K562 (cell line): ENCODE measurements at regions not wholly inside any gene's neighbourhood (a gene's known extent, or its start where the extent isn't known, plus 50 kb on each side); places are given as distances from the start of the nearest gene placed in this dataset.

Experiments used
- ATF1 ChIP-seq, 2 experiments: fragments of 450-650 bp in 1 of 2; IDR thresholded peaks; 2 replicates each; pipeline ENCODE4 v1.6.1; 2016; ENCODE audit warnings: missing compliant biosample characterization in 1 of 2, missing genetic modification characterization in 1 of 2
- BACH1 ChIP-seq: fragments of 200-800 bp; sonication (Bioruptor generic); IDR thresholded peaks from 2 replicates; pipeline ENCODE4 v1.6.1; 2016; ENCODE audit warnings: missing genetic modification characterization, missing compliant biosample characterization
- CBX1 ChIP-seq: sonication (generic); IDR thresholded peaks from 2 replicates; pipeline ENCODE4 v1.6.1; 2016; ENCODE audit warnings: antibody characterized with exemption, low read depth, mild to moderate bottlenecking
- FOXA3 ChIP-seq, 2 experiments: fragments of 450-650 bp in 1 of 2; sonication (generic) in 1 of 2; formaldehyde crosslinking; IDR thresholded peaks in 1 of 2; conservative IDR thresholded peaks in 1 of 2; 2 replicates each; pipeline versions ENCODE4 v1.4.0 to v1.8.0; 2020 to 2022; ENCODE audit warnings: mild to moderate bottlenecking in 2 of 2, missing genetic modification reagents in 1 of 2
- MAFF ChIP-seq: IDR thresholded peaks from 2 replicates; pipeline ENCODE4 v1.6.1; 2012; ENCODE audit warnings: low read length, improper control_type of control experiment
- MAFG ChIP-seq: fragments of 450-650 bp; conservative IDR thresholded peaks from 2 replicates; pipeline ENCODE4 v1.6.1; 2016; ENCODE audit warnings: missing genetic modification characterization, missing compliant biosample characterization
- POLR2AphosphoS2 ChIP-seq: IDR thresholded peaks from 2 replicates; pipeline ENCODE4 v1.6.1; 2012; ENCODE audit warnings: low read length, improper control_type of control experiment
- SP1 ChIP-seq: sonication (generic); formaldehyde crosslinking; IDR thresholded peaks from 2 replicates; pipeline ENCODE4 v1.8.1; 2022; ENCODE audit warnings: mild to moderate bottlenecking, missing genetic modification reagents
- SRSF9 ChIP-seq: fragments of 200-400 bp; formaldehyde crosslinking; IDR thresholded peaks from 2 replicates; pipeline ENCODE4 v1.6.1; 2017; ENCODE audit warnings: low read depth, low read length, borderline replicate concordance
- TAF15 ChIP-seq: fragments of 200-400 bp; formaldehyde crosslinking; IDR thresholded peaks from 2 replicates; pipeline ENCODE4 v1.6.1; 2017; ENCODE audit warnings: mild to moderate bottlenecking, low read depth, low read length, moderate library complexity
- ZBTB11 ChIP-seq, 3 experiments: fragments of 200-800 bp in 1 of 3; fragments of 250-450 bp in 1 of 3; fragments of 450-650 bp in 1 of 3; sonication (Bioruptor Pico) in 1 of 3; sonication (Bioruptor generic) in 1 of 3; formaldehyde crosslinking in 1 of 3; IDR thresholded peaks; 2 replicates each; pipeline versions ENCODE4 v1.6.1 to v1.8.0; 2016 to 2022; ENCODE audit warnings: mild to moderate bottlenecking in 2 of 3, missing genetic modification characterization in 2 of 3, missing compliant biosample characterization in 1 of 3, moderate library complexity in 1 of 3
- ZBTB26 ChIP-seq: fragments of 450-650 bp; formaldehyde crosslinking; IDR thresholded peaks from 2 replicates; pipeline ENCODE4 v1.4.0; 2022; ENCODE audit warnings: missing genetic modification characterization
- ZHX1 ChIP-seq: fragments of 150-350 bp; conservative IDR thresholded peaks from 2 replicates; pipeline ENCODE4 v1.6.1; 2014; ENCODE audit warnings: low read length
- ZNF740 ChIP-seq, 3 experiments: fragments of 200-800 bp in 1 of 3; sonication (Bioruptor generic) in 1 of 3; sonication (generic) in 1 of 3; formaldehyde crosslinking in 1 of 3; IDR thresholded peaks; 2 replicates each; pipeline versions ENCODE4 v1.6.1 to v1.8.0; 2016 to 2022; ENCODE audit warnings: mild to moderate bottlenecking in 2 of 3, missing compliant biosample characterization in 2 of 3, missing genetic modification characterization in 2 of 3, missing genetic modification reagents in 1 of 3

- TF ChIP-seq ZHX1 (no peak), MAFF (peak; percentile 82), CBX1 (no peak), SRSF9 (no peak), FOXA3 (CRISPR knock-in tag; conservative IDR thresholded peaks at IDR 0.05 in 1 of 2, IDR thresholded peaks at IDR 0.05 in 1 of 2) (no peak), ATF1 (CRISPR knock-in tag; IDR thresholded peaks at IDR 0.05) (no peak), ATF1 (tag; IDR thresholded peaks at IDR 0.05) (0 out of 2 replicates have a peak, but pooled peaks have one; percentile 17), TAF15 (no peak), BACH1 (peak; percentile 84), ZBTB11 (CRISPR knock-in tag; IDR thresholded peaks at IDR 0.05) (peak in 1 of 3 experiments; percentile 34; a peak in 1 of 6 replicates), ZBTB26 (CRISPR knock-in tag) (no peak), MAFG (tag) (peak; percentile 93), SP1 (CRISPR knock-in tag) (no peak), POLR2AphosphoS2 (no peak), ZNF740 (CRISPR knock-in tag; IDR thresholded peaks at IDR 0.05) (no peak), ZNF740 (tag; IDR thresholded peaks at IDR 0.05) (no peak)
Observed at GRCh38 chr14:65346895-65347294, 65.6 kb upstream of the FUT8 start (continued).
